RPMI7951 (cell line): ENCODE measurements at regions not wholly inside any gene's neighbourhood (a gene's known extent, or its start where the extent isn't known, plus 50 kb on each side); places are given as distances from the start of the nearest gene placed in this dataset.

ENCODE experiments used
- DNase-seq: peaks from one replicate; pipeline ENCODE4 v3.0.0-alpha.2; 2012; ENCODE audit warnings: low read depth

- no peak for DNase-seq
Measured at GRCh38 chr5:107146901-107147300, 523.8 kb downstream of the EFNA5 start.

- DNase-seq, result no peak
Measured at GRCh38 chr5:107135391-107135790, 535.3 kb downstream of the EFNA5 start.

GRCh38 chr5:107134931-107135330, 535.8 kb downstream of the EFNA5 start:
- no peak for DNase-seq

- DNase-seq, result no peak
Measured at GRCh38 chr5:107129051-107129450, 541.7 kb downstream of the EFNA5 start.

- DNase-seq, result no peak
Measured at GRCh38 chr5:107127878-107128277, 542.9 kb downstream of the EFNA5 start.

GRCh38 chr5:107126341-107126740, 544.4 kb downstream of the EFNA5 start:
- DNase-seq, result no peak

- DNase-seq, result no peak
Measured at GRCh38 chr5:107124376-107124775, 546.4 kb downstream of the EFNA5 start.

- DNase-seq, result no peak
Measured at GRCh38 chr5:107123014-107123413, 547.7 kb downstream of the EFNA5 start.

- no peak for DNase-seq
Measured at GRCh38 chr5:107121793-107122519, 548.8 kb downstream of the EFNA5 start.

- DNase-seq, result no peak
Measured at GRCh38 chr5:107119656-107120055, 551.1 kb downstream of the EFNA5 start.

- no peak for DNase-seq
Measured at GRCh38 chr5:107118184-107119019, 552.3 kb downstream of the EFNA5 start.

- DNase-seq, result no peak
Measured at GRCh38 chr5:107112216-107112615, 558.5 kb downstream of the EFNA5 start.

GRCh38 chr5:107104040-107104995, 566.4 kb downstream of the EFNA5 start:
- peak; percentile 0 for DNase-seq

GRCh38 chr5:107103522-107103921, 567.2 kb downstream of the EFNA5 start:
- no peak for DNase-seq

GRCh38 chr5:107100121-107100520, 570.6 kb downstream of the EFNA5 start:
- no peak for DNase-seq

GRCh38 chr5:107099506-107099905, 571.2 kb downstream of the EFNA5 start:
- no peak for DNase-seq

GRCh38 chr5:107092695-107093094, 578.0 kb downstream of the EFNA5 start:
- DNase-seq, result no peak

- no peak for DNase-seq
Measured at GRCh38 chr5:107090506-107090905, 580.2 kb downstream of the EFNA5 start.

- DNase-seq, result no peak
Measured at GRCh38 chr5:107088907-107089306, 581.8 kb downstream of the EFNA5 start.

- no peak for DNase-seq
Measured at GRCh38 chr5:107085572-107085971, 585.2 kb downstream of the EFNA5 start.

- no peak for DNase-seq
Measured at GRCh38 chr5:107074996-107075395, 595.7 kb downstream of the EFNA5 start.

GRCh38 chr5:107072967-107073366, 597.8 kb downstream of the EFNA5 start:
- DNase-seq, result no peak
